GM19397 (cell line): ENCODE measurements at regions not wholly inside any gene's neighbourhood (a gene's known extent, or its start where the extent isn't known, plus 50 kb on each side); places are given as distances from the start of the nearest gene placed in this dataset.

Source experiments
- ATAC-seq: cut with Tn5 transposase; IDR thresholded peaks from one replicate; pipeline ENCODE4 v1.9.1; 2021; ENCODE audit warnings: mild to moderate bottlenecking, moderate library complexity; ENCODE audit not compliant: unreplicated experiment

DNA sequence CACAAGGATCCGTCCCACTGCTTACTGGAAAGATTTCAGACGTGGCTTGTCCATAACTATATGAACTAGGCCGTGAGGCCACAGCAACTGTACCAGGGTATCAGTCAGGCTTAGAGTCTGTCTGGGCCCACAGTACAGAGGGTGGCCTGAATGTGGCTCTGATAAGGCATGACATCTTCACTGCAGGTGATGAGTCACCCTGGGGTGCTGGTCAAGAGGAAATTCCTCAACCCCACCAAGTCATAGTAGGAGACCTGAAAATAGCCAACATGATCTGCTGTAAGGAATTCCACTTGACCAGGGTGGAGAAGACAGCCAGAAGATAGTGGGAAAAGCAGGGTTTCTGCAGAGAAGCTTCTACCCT, 107.7 kb downstream of the INHBB start:
- no peak for ATAC-seq

DNA sequence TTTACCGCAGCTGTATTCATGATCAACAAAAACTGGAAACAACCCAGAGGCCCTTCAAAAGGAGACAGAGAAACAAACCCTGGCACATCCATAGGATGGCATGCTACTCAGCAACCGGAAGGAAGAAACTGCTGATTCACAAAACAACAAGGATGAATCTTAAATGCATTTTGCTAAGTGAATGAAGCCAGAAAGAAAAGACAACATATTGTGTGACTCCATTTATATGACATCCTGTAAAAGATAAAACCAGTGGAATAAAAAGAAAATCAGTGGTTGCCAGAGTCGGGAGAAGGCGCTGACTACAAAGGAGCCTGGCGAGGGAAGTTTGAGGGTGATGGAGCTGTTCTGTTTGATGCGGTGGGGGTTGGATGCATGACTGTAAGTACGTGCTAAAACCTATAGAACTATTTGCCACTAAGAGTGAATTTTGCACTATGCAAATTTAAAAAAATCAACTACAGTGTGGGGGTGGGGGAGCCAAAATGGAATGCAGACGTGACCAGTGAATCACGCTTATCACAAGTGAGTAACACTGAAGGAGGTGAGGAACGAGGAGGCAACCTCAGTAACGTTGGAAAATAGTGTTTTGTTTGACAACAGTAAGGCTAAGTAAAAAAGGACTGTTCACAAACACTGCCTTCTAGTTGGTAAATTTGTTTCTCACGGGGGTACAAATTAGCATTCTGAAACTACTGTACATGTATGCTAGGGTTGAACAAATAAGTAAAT, 108.9 kb downstream of the INHBB start:
- no peak for ATAC-seq

DNA sequence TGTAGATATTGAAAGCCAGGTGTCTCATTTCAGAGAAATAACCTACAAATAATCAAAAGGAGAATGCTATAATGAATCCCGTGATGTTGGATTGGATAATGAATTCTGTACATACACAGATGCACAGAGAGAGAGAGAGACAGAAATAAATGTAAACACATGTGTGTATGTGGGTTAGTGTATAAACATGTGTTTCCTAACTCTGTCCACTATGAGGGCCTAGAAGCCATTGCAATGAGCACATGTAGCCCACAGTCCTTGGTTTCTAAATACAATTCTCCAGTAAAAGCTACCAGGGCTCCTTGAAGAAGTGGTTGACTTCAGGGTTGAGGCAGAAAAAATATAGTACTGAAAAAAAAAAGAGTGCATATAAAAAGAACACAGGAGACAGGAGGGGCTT, 109.5 kb downstream of the INHBB start:
- ATAC-seq = no peak

DNA sequence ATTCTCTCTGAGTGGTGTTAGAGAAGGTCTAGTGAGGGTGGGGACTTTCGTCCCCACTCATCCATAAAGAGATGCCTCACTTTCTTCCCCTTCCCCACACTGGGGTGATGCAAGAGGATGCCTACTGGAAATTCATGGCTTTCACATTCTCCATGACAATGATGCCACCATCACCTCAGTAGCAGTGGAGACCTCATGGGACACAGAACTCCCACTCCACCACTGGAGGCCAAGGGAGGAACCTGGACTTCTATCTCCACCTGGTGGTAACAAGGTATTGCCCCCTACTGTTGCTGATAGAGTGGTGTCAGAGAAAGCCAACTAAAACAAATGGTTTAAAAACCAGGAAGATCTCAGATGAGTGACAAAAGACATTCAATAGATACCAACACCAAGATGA, 110.9 kb downstream of the INHBB start:
- ATAC-seq = no peak

DNA sequence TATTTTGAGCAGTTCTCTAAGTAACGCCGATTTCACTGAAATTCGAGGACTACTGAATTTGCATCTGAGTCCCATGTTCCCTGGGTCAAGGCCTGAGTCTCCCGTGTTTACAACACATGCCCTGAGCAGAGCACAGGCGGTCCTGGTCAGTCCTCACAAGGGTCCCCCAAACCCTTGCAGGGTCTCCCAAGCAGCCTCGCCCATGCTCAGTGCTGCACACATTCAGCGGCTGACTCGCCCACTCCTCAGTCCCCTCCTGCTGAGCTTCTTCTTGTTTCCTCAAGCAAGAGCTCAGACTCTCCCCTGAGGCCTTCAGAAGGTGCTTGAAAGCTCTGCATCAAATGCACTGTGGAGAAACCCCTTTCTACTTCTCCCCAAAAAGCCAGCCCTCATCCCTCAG, 114.6 kb downstream of the INHBB start:
- ATAC-seq = no peak

DNA sequence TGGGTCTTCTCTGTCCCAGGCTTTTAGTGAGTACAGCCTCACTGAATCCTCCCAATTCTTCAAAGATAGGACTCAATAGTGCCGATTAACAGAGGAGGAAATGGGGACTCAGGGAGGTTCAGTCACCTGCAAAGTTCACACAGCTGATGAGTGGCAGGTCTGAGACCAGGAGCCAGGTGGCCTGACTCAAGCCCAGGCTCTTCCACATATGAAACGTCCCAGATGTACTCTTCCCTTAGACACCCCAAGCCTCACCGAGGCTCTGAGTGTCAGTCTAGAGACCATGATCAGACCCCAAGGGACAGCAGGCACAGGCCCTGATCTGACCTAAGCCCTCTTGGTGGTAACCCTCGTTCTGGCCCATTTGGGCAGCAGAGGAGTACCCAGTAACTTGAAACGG, 115.2 kb downstream of the INHBB start:
- ATAC-seq = no peak

DNA sequence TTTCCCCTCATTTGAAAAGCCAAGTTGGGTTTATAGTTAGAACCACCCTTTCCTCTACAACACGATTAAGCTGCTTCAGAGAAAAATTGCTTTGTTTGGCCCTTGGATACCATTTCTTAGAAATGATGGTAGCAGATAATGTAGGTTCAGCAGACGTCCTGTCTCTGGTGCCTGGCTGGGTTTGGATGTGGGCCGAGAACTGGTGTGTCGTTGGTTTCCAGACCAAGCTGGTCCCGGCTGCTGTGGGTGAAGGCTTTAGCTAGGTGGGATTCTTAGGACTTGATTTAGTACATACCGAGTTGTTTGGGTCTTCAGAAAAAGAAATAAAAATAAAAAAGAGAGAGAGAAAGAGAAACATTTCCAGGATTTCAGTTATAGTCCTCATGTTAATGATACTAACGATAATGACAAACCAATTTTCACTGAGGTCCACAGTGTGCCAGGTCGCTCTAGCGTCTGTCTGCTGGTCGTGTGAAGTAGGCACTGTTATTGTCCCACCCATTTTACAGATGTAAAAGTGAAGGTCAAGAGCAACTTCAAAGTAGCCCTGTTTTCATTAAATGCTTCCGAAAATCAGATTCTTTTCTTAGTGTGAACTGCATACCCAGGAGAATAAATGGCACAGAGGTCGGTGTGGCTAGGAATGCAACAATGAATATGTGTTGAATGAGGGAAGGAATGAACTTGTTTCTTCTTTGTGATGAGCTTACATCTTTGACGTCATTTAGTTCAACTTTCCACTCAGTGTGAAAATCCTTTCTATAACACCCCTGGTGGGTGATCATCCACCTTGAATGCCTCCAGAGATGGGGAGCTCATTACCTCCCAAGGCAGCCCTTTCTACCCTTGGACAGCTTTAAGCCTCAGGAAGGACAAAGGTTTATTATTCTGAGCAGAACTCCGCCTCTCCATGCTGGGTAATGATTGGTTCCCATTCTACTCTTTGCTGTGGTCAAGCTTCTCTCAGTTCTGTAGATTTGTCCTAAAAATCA, 115.9 kb downstream of the INHBB start:
- ATAC-seq = no peak

DNA sequence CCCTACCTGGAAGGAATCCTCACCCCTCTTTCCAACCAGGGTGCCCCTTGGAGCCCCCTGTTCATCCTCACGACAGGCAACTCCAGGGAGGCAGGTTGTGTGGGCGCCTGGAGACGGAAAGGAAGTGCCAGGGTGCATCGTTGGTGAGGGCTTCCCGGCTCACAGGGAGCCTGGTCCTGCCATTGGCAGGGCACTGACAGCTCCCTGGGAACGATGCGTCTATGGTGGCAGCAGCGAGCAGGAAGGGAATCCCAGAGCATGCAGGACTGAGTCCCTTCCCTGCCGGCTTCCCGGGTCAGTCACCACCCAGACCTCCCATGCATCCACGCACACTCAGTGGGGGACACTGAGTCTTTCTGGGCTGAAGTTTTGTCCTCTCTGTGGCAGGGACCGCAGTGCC, 117.6 kb downstream of the INHBB start:
- ATAC-seq = no peak

DNA sequence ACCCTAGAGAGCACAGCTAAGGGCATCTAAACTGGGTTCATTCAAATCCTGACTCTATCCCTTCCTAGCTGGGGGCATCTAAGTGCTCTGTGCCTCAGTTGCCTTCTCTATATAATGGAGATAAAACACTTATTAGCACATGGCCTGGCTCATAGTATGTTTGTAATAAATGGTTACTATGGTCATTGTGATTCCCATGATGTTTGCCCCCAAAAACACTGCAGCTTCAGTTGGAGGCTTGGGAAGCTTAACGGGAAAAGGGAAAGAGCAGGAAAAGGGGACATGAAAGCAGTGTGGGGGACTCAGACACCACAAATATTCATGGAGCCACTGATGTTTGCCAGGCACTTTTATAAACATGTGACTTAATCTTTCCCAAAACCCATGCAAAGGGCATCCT, 118.1 kb downstream of the INHBB start:
- no peak for ATAC-seq

DNA sequence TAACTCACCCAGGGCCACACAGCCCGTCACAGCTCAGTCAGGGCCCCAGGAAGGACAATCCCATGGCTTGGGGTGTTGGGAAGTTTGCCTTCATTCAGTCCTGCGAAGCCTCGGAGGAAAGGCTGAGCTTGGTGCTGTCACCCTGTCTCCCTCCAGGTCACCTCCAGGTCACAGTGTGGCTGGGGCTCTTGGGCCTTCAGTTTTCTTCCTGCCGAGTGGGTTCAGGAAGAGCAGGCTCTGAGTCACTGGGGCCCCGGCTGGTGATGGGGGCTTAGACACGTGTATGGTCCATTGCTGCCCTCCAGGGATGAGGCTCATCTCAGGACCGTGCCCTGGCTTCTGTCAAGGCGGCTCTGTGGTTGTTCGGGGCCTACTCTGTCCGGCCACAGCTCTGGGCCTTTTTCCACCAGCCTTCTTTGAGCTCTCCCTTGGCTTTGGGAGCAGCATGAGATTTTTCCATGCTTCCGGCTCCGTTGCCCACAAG, 118.6 kb downstream of the INHBB start:
- ATAC-seq = no peak

DNA sequence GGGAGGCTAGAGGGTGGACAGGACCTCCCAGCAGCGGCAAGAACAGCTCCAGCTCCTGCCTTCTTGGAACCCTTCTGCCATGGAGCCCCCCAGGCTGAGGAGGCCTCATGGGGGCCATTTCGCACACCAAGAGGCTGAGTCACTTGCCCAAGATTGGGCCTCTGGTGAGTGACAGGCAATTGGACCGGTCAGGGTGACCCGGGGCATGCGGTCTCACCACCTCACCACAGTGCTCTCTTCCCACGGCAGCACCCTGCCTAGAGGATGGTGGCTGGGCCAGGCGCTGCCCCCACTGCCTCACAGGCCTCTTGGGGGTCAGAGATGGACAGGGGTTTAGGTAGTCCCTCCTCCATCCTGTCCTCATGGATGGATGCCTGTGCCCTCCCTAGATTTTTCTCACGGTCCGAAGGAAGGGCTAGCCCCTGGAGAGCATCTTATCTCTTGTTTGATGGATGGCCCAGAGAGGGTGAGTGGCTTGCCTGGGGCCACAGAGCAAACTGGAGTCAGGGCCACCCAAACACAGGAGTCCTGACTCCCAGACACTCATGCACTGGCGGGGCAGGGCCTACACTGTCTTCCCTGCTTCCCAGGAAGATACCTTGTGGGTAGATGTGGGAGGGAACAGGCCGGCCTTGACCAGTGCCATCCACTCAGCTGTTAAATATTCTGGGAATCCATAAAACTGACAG, 119.2 kb downstream of the INHBB start:
- ATAC-seq = no peak

DNA sequence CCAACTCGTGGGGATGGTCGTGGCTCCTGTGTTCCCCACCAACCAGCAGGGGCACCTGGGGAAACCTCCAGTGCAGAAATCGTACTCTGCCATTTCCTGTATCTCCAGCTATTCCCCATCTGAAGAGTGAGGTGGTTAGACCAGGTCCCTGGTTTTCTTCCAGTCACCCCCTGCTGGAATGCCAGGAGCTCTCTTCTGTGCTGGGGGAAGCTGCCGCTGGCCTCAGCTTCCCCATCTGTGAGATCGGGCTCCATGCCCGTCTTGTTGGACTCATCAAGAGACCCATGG, 119.7 kb downstream of the INHBB start:
- ATAC-seq = no peak

DNA sequence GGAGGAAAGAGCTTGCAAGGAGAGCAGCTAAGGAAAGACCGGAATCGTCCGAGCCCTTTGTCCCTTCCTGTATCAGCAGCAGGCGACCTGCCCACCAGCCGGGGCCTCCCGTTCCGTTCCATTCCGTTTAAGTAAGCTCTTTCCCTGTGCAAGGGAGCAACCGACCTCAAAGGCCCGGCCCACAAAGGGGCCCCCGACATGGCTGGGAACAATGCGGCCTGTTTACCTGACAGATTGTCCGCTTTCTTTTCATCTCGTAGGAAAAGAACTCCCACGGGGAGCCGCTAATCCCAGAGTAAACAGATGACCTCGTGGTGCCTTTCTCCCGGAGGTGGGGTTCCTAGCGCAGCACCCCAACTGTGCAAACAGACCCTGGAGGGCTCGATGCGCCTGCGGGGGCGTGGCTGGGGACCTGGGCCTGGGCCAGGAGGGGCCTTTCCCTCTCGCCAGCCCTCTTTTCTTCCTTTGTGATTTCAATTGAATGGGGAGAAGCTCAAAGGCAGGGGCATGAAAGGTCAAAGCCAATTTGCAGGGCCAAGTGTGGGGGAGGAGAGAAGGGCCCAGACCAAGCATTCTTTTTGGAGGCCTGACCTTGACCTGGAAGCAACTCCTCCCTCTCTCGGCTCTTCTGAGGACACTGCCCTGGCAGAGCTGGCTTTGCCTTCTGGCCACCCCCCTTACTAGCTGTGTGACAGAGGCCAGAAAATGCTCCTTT, 120.2 kb downstream of the INHBB start:
- ATAC-seq = no peak

DNA sequence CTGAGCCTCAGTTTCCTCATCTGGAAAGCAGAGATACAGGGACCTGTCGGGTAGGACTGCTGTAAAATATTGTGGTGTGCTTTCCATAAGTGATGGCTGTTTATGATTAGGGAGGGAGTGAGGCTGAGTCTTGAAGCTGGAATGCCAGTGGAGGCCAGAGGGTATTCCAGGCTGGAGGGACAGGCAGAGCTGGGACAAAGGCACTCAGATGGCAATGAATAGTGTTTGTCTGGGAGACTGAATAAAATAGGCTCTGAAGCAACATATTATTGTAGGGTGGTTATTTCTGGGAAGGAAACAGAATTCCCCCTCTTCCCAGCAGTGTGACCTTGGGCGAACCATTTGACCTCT, 120.7 kb downstream of the INHBB start:
- no peak for ATAC-seq

DNA sequence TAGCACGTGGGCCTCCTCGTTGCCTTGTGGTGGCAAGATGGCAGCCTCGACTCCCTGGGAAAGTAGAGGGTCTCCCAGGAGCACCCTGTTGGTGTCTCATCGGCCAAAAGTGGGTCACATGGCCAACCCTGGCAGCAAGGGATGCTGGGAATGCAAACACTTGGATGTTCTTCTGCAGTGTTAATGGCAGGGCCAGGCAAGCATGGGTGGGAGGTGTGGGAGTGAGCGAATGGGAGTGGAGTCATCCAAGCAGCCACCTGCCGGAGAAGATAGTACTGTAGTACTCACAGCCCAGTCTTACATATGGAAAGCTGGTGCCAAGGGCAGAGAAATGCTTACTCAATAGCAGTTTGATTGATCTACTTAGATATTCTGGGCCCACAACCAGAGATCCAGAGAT, 122.2 kb downstream of the INHBB start:
- no peak for ATAC-seq

DNA sequence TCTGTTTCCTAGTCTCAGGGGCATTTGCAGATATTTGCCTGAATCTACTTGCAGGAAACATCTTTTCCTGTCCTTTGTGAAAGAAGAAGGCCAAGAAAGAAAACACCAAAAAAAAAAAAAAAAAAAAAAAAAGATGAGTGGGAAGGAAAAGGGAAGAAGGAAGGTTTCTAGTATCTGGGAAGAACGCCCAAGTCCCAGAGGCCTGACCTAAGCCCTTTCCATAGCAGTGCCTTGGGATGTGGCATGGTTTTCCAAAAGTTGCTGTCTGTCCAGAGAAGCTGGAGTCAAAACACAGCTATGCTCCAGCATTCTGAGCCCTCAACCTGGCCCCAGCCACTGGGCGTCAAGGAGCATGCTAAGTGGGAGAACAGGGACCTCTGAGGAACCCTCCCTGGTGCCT, 123.5 kb downstream of the INHBB start:
- ATAC-seq = no peak

DNA sequence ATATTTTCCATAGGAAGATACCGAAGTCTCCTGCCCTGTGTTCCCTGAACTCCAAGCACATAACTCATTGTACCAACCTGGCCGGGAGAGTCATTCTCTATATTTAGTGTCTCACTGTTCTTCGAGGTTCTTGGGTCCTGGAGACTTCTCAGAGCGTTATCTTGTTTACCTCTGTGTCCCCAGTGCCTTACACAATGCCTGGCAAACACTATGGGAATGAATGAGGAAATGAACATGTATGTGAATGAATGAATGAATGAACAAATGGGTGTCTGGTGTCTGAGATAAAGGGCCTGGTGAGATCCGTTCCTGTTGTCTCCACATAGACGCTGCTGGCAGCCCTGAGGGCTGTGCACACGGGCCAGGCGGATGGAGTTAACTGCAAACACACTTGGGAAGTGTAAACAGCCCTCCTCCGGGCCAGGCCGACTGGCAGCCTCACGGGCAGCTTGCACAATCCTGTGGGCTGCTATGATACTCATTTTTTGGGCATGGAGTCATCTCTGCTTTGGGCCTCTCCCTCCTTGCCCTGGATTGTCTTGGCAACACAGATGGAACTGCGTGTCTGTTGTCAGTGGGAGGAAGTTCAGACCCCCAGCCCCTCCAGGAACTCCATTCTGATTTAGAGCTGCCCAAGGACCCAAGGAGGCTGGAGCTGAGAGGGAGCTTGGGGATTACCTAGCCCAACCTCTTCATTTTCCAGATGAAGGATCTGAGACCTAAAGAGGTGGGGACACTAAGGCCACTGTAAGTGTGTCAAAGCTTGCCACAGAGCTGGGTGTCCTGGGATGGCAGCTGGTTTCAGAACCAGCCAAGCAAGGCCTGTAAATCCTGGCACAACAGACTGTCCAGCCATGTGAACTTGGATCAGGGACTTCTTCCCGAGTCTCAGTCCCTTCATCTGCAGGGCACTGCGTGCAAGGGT, 124.4 kb downstream of the INHBB start:
- no peak for ATAC-seq

DNA sequence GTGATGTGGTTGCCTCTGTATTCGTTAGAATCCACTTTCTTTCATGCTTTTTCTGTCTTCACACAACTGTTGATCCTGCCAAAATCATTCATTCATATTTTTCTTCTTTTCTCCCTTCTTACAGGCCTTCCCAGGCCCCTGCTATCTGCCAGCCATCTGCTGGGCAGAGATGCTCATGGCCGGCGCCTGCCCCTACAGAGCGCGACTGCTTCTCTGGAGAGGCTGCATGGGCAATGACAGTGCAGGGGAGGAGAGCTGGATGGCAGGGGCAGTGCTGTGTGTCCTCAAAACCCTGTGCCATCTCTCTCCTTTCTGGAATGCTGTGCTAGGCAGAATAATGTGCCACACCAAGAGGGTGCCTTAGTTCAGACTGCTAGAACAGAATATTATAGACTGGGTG, 125.2 kb downstream of the INHBB start:
- no peak for ATAC-seq

DNA sequence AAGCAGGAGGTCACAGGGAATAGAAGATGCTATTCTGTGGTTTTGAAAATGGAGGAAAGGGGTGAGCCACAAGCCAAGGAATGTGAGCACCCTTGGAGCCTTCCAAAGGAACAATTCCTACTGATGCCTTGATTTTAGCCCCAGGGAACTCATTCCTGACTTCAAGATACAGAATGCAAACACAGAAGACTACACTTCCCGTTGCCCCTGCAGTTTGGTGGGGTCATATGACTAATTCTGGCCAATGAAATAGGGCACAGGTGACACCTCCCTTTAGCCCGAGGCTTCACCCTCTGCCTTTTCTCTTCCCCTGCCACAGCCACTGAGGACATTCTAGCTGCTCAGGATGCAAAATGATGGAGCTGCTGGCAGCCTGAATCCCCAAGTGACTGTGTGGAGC, 126.1 kb downstream of the INHBB start:
- ATAC-seq = no peak

DNA sequence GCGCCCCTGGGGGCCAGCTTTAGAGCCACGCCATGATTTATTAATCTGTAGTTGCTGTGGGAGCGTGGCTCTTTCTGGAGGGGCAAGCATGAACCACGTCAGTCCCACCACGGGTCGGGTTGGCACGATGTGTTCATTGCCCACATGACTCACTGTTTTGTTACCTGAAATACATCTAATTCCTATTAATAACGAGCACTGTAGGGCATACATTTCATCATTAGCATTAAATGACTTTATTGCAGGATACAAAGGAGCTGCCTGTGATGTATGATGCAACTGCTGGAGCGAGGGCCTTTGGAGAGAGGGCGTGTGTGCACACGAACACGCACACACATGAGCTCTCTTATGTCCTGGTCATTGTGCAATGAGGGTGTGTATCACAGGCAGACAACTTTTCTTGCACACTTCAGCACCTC, 127.0 kb downstream of the INHBB start:
- ATAC-seq = no peak
